Esophagus squamous epithelium (tissue), 4 donors: ENCODE measurements at regions not wholly inside any gene's neighbourhood (a gene's known extent, or its start where the extent isn't known, plus 50 kb on each side); places are given as distances from the start of the nearest gene placed in this dataset.

Experiments
- CTCF ChIP-seq, 6 experiments: fragments of 450-650 bp in 4 of 6; fragments of 200-600 bp in 2 of 6; sonication (generic) in 2 of 6; IDR thresholded peaks; one replicate each; pipeline ENCODE4 v1.5.1; 2016 to 2019; ENCODE audit warnings: antibody characterized with exemption in 6 of 6, mild to moderate bottlenecking in 4 of 6, moderate library complexity in 4 of 6
- POLR2A ChIP-seq, 4 donors: fragments of 450-650 bp; IDR thresholded peaks; one replicate each; pipeline ENCODE4 v1.6.1; 2017; ENCODE audit warnings: antibody characterized with exemption in 4 of 4, mild to moderate bottlenecking in 4 of 4, moderate library complexity in 3 of 4

GRCh38 chr2:234592541-234592940 is 95.7 kb upstream of the ARL4C start:
- TF ChIP-seq POLR2A (IDR thresholded peaks at IDR 0.05) (no peak), CTCF (IDR thresholded peaks at IDR 0.05) (no peak)
